CD4-positive, CD25-positive, alpha-beta regulatory T cell (primary cell): ENCODE measurements at regions not wholly inside any gene's neighbourhood (a gene's known extent, or its start where the extent isn't known, plus 50 kb on each side); places are given as distances from the start of the nearest gene placed in this dataset.

ENCODE experiments used
- ATAC-seq, 2 donors: fragments of 150-1000 bp; cut with Tn5 transposase; one replicate each; pipeline ENCODE4 v1.10.0; 2021; ENCODE audit warnings: low read depth in 2 of 2, moderate number of reproducible peaks in 2 of 2, moderate library complexity in 1 of 2
- DNase-seq, 3 donors: peaks; one replicate each; pipeline versions ENCODE4 v3.0.0 to v3.0.0-alpha.2; 2012 to 2022; ENCODE audit warnings: mixed read lengths in 1 of 3
- H3K27ac ChIP-seq: one replicate; pipeline ENCODE4 v1.7.0; 2013; ENCODE audit warnings: mild to moderate bottlenecking, low read length; ENCODE audit not compliant: insufficient read depth, poor library complexity, severe bottlenecking
- H3K27me3 ChIP-seq: one replicate; pipeline ENCODE4 v1.7.0; 2013; ENCODE audit warnings: low read length; ENCODE audit not compliant: control insufficient read depth, insufficient read depth
- H3K36me3 ChIP-seq: one replicate; pipeline ENCODE4 v1.7.0; 2013; ENCODE audit warnings: mild to moderate bottlenecking, low read length, moderate library complexity; ENCODE audit not compliant: control insufficient read depth, insufficient read depth
- H3K4me1 ChIP-seq: 2 replicates; pipeline ENCODE4 v1.7.0; 2013; ENCODE audit warnings: mild to moderate bottlenecking, low read length; ENCODE audit not compliant: insufficient read depth, control insufficient read depth, poor library complexity, severe bottlenecking
- H3K4me3 ChIP-seq: one replicate; pipeline ENCODE4 v1.7.0; 2013; ENCODE audit warnings: low read depth, mild to moderate bottlenecking, low read length, moderate library complexity
- H3K9me3 ChIP-seq, 2 experiments: 1 replicate in 1 of 2; 2 replicates in 1 of 2; pipeline ENCODE4 v1.7.0; 2013; ENCODE audit warnings: low read length in 2 of 2, mild to moderate bottlenecking in 1 of 2, moderate library complexity in 1 of 2; ENCODE audit not compliant: control insufficient read depth in 2 of 2
- H3K27ac Mint-ChIP-seq, 3 donors: one replicate each; pipeline ENCODE4 v1.8.0; 2020 to 2022; ENCODE audit warnings: mild to moderate bottlenecking in 3 of 3, mixed read lengths in 3 of 3, moderate library complexity in 2 of 3
- H3K27me3 Mint-ChIP-seq: one replicate; pipeline ENCODE4 v1.8.0; 2022; ENCODE audit warnings: mild to moderate bottlenecking, mixed read lengths
- H3K36me3 Mint-ChIP-seq: one replicate; pipeline ENCODE4 v1.8.0; 2020; ENCODE audit warnings: mixed read lengths
- H3K4me1 Mint-ChIP-seq, 4 donors: one replicate each; pipeline ENCODE4 v1.8.0; 2020 to 2022; ENCODE audit warnings: mixed read lengths in 4 of 4, mild to moderate bottlenecking in 1 of 4
- H3K4me3 Mint-ChIP-seq, 4 donors: one replicate each; pipeline ENCODE4 v1.8.0; 2020 to 2022; ENCODE audit warnings: mild to moderate bottlenecking in 4 of 4, mixed read lengths in 4 of 4, moderate library complexity in 3 of 4
- H3K9me3 Mint-ChIP-seq, 7 donors: one replicate each; pipeline ENCODE4 v1.8.0; 2020 to 2022; ENCODE audit warnings: mixed read lengths in 7 of 7, mild to moderate bottlenecking in 3 of 7, moderate library complexity in 2 of 7

GRCh38 chr12:107478881-107479280, 206.7 kb upstream of the PWP1 start:
- no peaks in the 10 kb centered on the region for H3K4me1 ChIP-seq
- peak overlapping the region in 1 of 3 donors; percentile 71 for H3K27ac Mint-ChIP-seq
- H3K36me3 ChIP-seq: no peaks in the 10 kb centered on the region
- H3K9me3 Mint-ChIP-seq: peaks cover 0 to 1% (median 0%) of the 10 kb centered on the region in 7 donors
- no peak overlapping the region for H3K27ac ChIP-seq
- no peak overlapping the region for H3K4me3 ChIP-seq
- H3K27me3 ChIP-seq: no peaks in the 10 kb centered on the region
- no peak overlapping the region for H3K4me3 Mint-ChIP-seq
- no peaks in the 10 kb centered on the region for H3K9me3 ChIP-seq
- ATAC-seq (no peak), DNase-seq (no peak)
- H3K36me3 Mint-ChIP-seq: no peaks in the 10 kb centered on the region
- H3K4me1 Mint-ChIP-seq: peaks cover 0 to 45% (median 18%) of the 10 kb centered on the region in 4 donors
- H3K27me3 Mint-ChIP-seq: no peaks in the 10 kb centered on the region

- Mint-ChIP-seq H3K27me3 (no peaks in the 10 kb centered on the region), H3K27ac (no peak overlapping the region), H3K4me1 (peaks cover 0 to 45% (median 25%) of the 10 kb centered on the region in 4 donors), H3K9me3 (peaks cover 0 to 3% (median 0%) of the 10 kb centered on the region in 7 donors), H3K36me3 (no peaks in the 10 kb centered on the region), H3K4me3 (no peak overlapping the region)
- ATAC-seq (no peak), DNase-seq (no peak)
- no peak overlapping the region for H3K4me3 ChIP-seq
- no peaks in the 10 kb centered on the region for H3K27me3 ChIP-seq
- H3K9me3 ChIP-seq: no peaks in the 10 kb centered on the region
- H3K4me1 ChIP-seq: no peaks in the 10 kb centered on the region
- no peak overlapping the region for H3K27ac ChIP-seq
- H3K36me3 ChIP-seq: no peaks in the 10 kb centered on the region
Observed at GRCh38 chr12:107480836-107481608, 204.6 kb upstream of the PWP1 start.

- Histone ChIP-seq H3K27me3 (no peaks in the 10 kb centered on the region), H3K27ac (no peak overlapping the region), H3K4me1 (no peaks in the 10 kb centered on the region), H3K9me3 (no peaks in the 10 kb centered on the region), H3K4me3 (no peak overlapping the region), H3K36me3 (no peaks in the 10 kb centered on the region)
- Mint-ChIP-seq H3K9me3 (peaks cover 0 to 7% (median 0%) of the 10 kb centered on the region in 7 donors), H3K4me1 (peaks cover 4 to 61% (median 26%) of the 10 kb centered on the region in 4 donors), H3K4me3 (no peak overlapping the region), H3K27me3 (peaks cover 4% of the 10 kb centered on the region), H3K36me3 (no peaks in the 10 kb centered on the region), H3K27ac (peak overlapping the region; percentile 15 to 89 (median 79))
- ATAC-seq: no peak
- no peak for DNase-seq
Observed at GRCh38 chr12:107484230-107484629, 201.4 kb upstream of the PWP1 start.

GRCh38 chr12:107484941-107485340, 200.7 kb upstream of the PWP1 start:
- no peaks in the 10 kb centered on the region for H3K36me3 Mint-ChIP-seq
- Histone ChIP-seq H3K27ac (no peak overlapping the region), H3K36me3 (no peaks in the 10 kb centered on the region), H3K9me3 (no peaks in the 10 kb centered on the region), H3K27me3 (no peaks in the 10 kb centered on the region), H3K4me1 (no peaks in the 10 kb centered on the region), H3K4me3 (no peak overlapping the region)
- H3K4me1 Mint-ChIP-seq: peaks cover 4 to 61% (median 23%) of the 10 kb centered on the region in 4 donors
- H3K27me3 Mint-ChIP-seq: peaks cover 4% of the 10 kb centered on the region
- H3K9me3 Mint-ChIP-seq: peaks cover 0 to 7% (median 0%) of the 10 kb centered on the region in 7 donors
- DNase-seq (no peak), ATAC-seq (no peak)
- peak overlapping the region in 1 of 3 donors; percentile 79 for H3K27ac Mint-ChIP-seq
- H3K4me3 Mint-ChIP-seq: no peak overlapping the region

- Mint-ChIP-seq H3K4me1 (peaks cover 4 to 58% (median 20%) of the 10 kb centered on the region in 4 donors), H3K4me3 (no peak overlapping the region), H3K27ac (peak overlapping the region in 1 of 3 donors; percentile 70), H3K27me3 (peaks cover 4% of the 10 kb centered on the region), H3K36me3 (no peaks in the 10 kb centered on the region), H3K9me3 (peaks cover 0 to 6% (median 0%) of the 10 kb centered on the region in 7 donors)
- H3K27me3 ChIP-seq: no peaks in the 10 kb centered on the region
- no peaks in the 10 kb centered on the region for H3K9me3 ChIP-seq
- ATAC-seq (no peak), DNase-seq (no peak)
- no peak overlapping the region for H3K4me3 ChIP-seq
- no peaks in the 10 kb centered on the region for H3K36me3 ChIP-seq
- no peak overlapping the region for H3K27ac ChIP-seq
- H3K4me1 ChIP-seq: no peaks in the 10 kb centered on the region
Observed at GRCh38 chr12:107485731-107486130, 199.9 kb upstream of the PWP1 start.

GRCh38 chr12:107486140-107486892, 199.3 kb upstream of the PWP1 start:
- peak overlapping the region in 2 of 3 donors; percentile 70 to 71 for H3K27ac Mint-ChIP-seq
- Histone ChIP-seq H3K27me3 (no peaks in the 10 kb centered on the region), H3K9me3 (no peaks in the 10 kb centered on the region), H3K36me3 (no peaks in the 10 kb centered on the region), H3K27ac (no peak overlapping the region), H3K4me3 (no peak overlapping the region), H3K4me1 (no peaks in the 10 kb centered on the region)
- no peak overlapping the region for H3K4me3 Mint-ChIP-seq
- peaks cover 4 to 62% (median 22%) of the 10 kb centered on the region in 4 donors for H3K4me1 Mint-ChIP-seq
- peaks cover 0 to 6% (median 0%) of the 10 kb centered on the region in 7 donors for H3K9me3 Mint-ChIP-seq
- DNase-seq (no peak), ATAC-seq (no peak)
- H3K36me3 Mint-ChIP-seq: no peaks in the 10 kb centered on the region
- peaks cover 4% of the 10 kb centered on the region for H3K27me3 Mint-ChIP-seq

- ATAC-seq: no peak
- Histone ChIP-seq H3K27ac (no peak overlapping the region), H3K27me3 (no peaks in the 10 kb centered on the region), H3K9me3 (no peaks in the 10 kb centered on the region), H3K36me3 (no peaks in the 10 kb centered on the region), H3K4me3 (no peak overlapping the region), H3K4me1 (peaks cover under 1% of the 10 kb centered on the region)
- Mint-ChIP-seq H3K27me3 (peaks cover 4% of the 10 kb centered on the region), H3K9me3 (peaks cover 0 to 6% (median 0%) of the 10 kb centered on the region in 7 donors), H3K4me3 (no peak overlapping the region), H3K27ac (no peak overlapping the region), H3K4me1 (peaks cover 4 to 68% (median 22%) of the 10 kb centered on the region in 4 donors), H3K36me3 (no peaks in the 10 kb centered on the region)
- DNase-seq: no peak
Observed at GRCh38 chr12:107487011-107487680, 198.5 kb upstream of the PWP1 start.
